Kidney (tissue), 13 donors: ENCODE measurements at regions not wholly inside any gene's neighbourhood (a gene's known extent, or its start where the extent isn't known, plus 50 kb on each side); places are given as distances from the start of the nearest gene placed in this dataset.

Source experiments
- DNase-seq, 5 donors: peaks; one replicate each; pipeline ENCODE4 v3.0.0-alpha.2; 2013 to 2020
- FAIRE-seq: peaks from 2 replicates; lab custom pipeline; 2012; peaks lifted over from hg19 to GRCh38; lab: Jason Lieb, UNC
- H3K27ac ChIP-seq, 2 donors: one replicate each; pipeline ENCODE4 v1.7.0; 2013; ENCODE audit warnings: low read depth in 2 of 2, low read length in 2 of 2, inconsistent platforms in 1 of 2
- H3K27me3 ChIP-seq: one replicate; pipeline ENCODE4 v1.7.1; 2013; ENCODE audit warnings: low read length, inconsistent platforms; ENCODE audit not compliant: control insufficient read depth, insufficient read depth
- H3K36me3 ChIP-seq, 3 donors: one replicate each; pipeline versions ENCODE4 v1.7.0 to v1.7.1; 2013; ENCODE audit warnings: low read length in 3 of 3, control low read depth in 1 of 3, inconsistent platforms in 1 of 3; ENCODE audit not compliant: insufficient read depth in 3 of 3, control insufficient read depth in 2 of 3
- H3K4me1 ChIP-seq, 3 donors: one replicate each; pipeline versions ENCODE4 v1.7.0 to v1.7.1; 2013; ENCODE audit warnings: low read length in 3 of 3, inconsistent platforms in 1 of 3, low read depth in 1 of 3; ENCODE audit not compliant: control insufficient read depth in 2 of 3, insufficient read depth in 2 of 3
- H3K4me3 ChIP-seq, 3 donors: one replicate each; pipeline versions ENCODE4 v1.7.0 to v1.8.1; 2013; ENCODE audit warnings: low read length in 3 of 3, control low read depth in 1 of 3, inconsistent platforms in 1 of 3
- H3K9ac ChIP-seq, 3 donors: one replicate each; pipeline versions ENCODE4 v1.7.0 to v1.7.1; 2013; ENCODE audit warnings: low read length in 3 of 3, control low read depth in 1 of 3, inconsistent platforms in 1 of 3
- H3K9me3 ChIP-seq, 3 donors: one replicate each; pipeline versions ENCODE4 v1.7.0 to v1.7.1; 2013; ENCODE audit warnings: low read length in 3 of 3, control low read depth in 1 of 3, inconsistent platforms in 1 of 3; ENCODE audit not compliant: control insufficient read depth in 2 of 3, insufficient read depth in 1 of 3
- intact Hi-C: fragments of 100-400 bp; cut with DNase I; formaldehyde crosslinking; loops from one replicate; pipeline ENCODE4 v1.11.1; 2022
- TF ChIP-seq, protein P1 (sequence below): IDR thresholded peaks from 3 replicates; pipeline ENCODE4 v1.5.1; 2012; ENCODE audit warnings: mild to moderate bottlenecking, moderate library complexity, borderline replicate concordance; ENCODE audit not compliant: insufficient read depth; ENCODE audit errors: extremely low read depth
- donor health status: control.
- donor health status: control.
- donor health status: control.
- donor health status: control.
- donor health status: control.
- donor health status: DM: yes; HTN: yes; CAD: no.
- donor health status: Normal renal cell carcinoma (clear cell type).

DNA sequence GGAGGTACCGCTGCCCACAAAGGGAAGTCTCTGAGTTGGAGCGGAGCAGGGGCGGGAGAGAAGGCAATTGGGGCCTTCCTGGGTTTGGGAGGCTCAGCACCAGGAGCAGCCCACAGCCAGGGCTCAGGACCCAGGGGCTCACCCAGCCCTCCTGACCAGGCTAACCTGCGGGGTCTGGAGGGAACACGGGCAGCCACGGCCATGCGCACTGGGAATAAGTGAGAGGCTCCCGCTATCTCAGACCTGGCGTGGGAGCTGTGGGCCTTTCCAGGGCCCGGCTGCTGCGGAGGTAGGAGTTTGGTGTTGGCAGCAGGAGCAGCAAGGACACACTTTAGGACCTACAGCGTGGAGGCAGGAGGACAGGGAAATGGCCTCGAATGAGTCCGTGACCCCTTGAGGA is 69.0 kb downstream of the RRM2 start:
- Histone ChIP-seq H3K9ac (no peak overlapping the region), H3K27ac (no peak overlapping the region), H3K4me1 (no peaks in the 10 kb centered on the region), H3K4me3 (no peak overlapping the region), H3K9me3 (peaks cover 0 to 2% (median 0%) of the 10 kb centered on the region in 3 donors), H3K36me3 (no peaks in the 10 kb centered on the region), H3K27me3 (no peaks in the 10 kb centered on the region)
- no peak for DNase-seq
- TF ChIP-seq, protein P1, sequence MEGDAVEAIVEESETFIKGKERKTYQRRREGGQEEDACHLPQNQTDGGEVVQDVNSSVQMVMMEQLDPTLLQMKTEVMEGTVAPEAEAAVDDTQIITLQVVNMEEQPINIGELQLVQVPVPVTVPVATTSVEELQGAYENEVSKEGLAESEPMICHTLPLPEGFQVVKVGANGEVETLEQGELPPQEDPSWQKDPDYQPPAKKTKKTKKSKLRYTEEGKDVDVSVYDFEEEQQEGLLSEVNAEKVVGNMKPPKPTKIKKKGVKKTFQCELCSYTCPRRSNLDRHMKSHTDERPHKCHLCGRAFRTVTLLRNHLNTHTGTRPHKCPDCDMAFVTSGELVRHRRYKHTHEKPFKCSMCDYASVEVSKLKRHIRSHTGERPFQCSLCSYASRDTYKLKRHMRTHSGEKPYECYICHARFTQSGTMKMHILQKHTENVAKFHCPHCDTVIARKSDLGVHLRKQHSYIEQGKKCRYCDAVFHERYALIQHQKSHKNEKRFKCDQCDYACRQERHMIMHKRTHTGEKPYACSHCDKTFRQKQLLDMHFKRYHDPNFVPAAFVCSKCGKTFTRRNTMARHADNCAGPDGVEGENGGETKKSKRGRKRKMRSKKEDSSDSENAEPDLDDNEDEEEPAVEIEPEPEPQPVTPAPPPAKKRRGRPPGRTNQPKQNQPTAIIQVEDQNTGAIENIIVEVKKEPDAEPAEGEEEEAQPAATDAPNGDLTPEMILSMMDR = no peak
- intact Hi-C loops = no loop called here
- no peak for FAIRE-seq

DNA sequence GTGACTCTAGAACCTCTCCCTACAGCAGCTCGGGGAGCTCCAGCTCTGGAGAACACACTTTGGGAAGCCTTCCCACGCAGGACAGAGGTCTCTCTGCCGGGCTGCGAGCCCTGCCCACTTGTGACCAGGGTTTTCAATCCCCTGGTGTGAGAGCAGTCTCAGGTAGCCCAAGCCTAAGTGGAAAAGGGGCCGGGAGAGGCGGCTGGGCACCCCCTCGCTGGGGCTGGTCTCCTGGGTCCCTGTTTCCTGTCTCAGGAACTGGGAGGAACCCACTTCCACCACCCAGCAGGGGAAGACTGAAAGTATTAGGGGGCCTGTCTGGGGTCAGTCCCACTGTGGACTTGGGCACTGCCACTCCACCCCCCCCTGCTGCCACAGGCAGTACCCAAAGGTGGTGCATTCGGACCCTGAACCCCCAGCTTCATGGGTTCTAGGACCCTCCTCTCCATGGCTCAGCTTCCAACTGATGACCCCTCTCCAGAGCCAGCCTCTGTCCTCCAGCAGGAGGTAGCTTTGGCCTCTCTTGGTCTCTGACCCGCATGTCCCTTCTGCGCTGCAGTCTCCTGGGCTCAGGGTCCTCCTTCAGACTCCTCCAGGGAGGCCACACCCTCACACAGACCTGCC is 70.0 kb downstream of the RRM2 start:
- H3K27ac ChIP-seq = no peak overlapping the region
- no peak overlapping the region for H3K9ac ChIP-seq
- peaks cover 0 to 2% (median 0%) of the 10 kb centered on the region in 3 donors for H3K9me3 ChIP-seq
- no peaks in the 10 kb centered on the region for H3K4me1 ChIP-seq
- H3K36me3 ChIP-seq = no peaks in the 10 kb centered on the region
- FAIRE-seq (no peak), DNase-seq (no peak)
- TF ChIP-seq, protein P1 = no peak
- intact Hi-C loops = no loop called here
- H3K4me3 ChIP-seq = no peak overlapping the region
- H3K27me3 ChIP-seq = no peaks in the 10 kb centered on the region

DNA sequence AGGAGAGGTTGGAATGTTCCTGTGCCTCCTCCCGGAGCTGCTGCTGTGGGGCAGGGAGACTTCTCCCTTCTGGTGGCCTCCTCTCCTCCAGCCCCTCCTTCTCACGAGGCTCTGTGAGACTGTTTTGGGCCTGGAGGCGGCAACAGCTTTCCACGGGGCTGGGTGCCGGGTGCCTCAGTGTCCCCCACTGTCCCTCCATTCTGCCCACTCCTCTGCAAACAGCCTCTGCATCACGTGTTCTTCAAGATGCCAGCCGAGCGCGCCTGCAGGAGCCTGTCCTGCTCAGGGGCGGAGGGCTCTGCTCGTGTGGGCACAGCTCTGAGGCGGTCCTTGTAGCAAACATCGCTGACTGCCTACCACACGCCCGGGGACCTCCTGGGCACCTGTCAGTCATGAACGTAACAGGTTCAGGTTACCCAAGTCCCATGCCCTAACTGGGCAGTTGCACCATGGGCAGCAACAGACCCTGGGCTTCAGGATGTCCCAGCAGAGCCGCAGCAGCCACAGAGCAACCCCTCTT is 70.8 kb downstream of the RRM2 start:
- TF ChIP-seq, protein P1 = no peak
- Histone ChIP-seq H3K4me1 (no peaks in the 10 kb centered on the region), H3K36me3 (no peaks in the 10 kb centered on the region), H3K4me3 (no peak overlapping the region), H3K27me3 (no peaks in the 10 kb centered on the region), H3K27ac (no peak overlapping the region), H3K9me3 (peaks cover 0 to 2% (median 0%) of the 10 kb centered on the region in 3 donors), H3K9ac (no peak overlapping the region)
- intact Hi-C loops = no loop called here
- DNase-seq = no peak
- FAIRE-seq = no peak
